WERI-Rb-1 (cell line): ENCODE measurements at regions not wholly inside any gene's neighbourhood (a gene's known extent, or its start where the extent isn't known, plus 50 kb on each side); places are given as distances from the start of the nearest gene placed in this dataset.
A peak's percentile ranks its signal among the peaks of the same experiment; 100 is the strongest.

Experiments used
- DNase-seq: peaks from one replicate; pipeline ENCODE4 v3.0.0-alpha.2; 2020
- H3K27ac ChIP-seq: fragments of 250-450 bp; sonication (Bioruptor Pico); 2 replicates; pipeline ENCODE4 v1.5.1; 2020; ENCODE audit warnings: mild to moderate bottlenecking, moderate library complexity
- H3K27me3 ChIP-seq: fragments of 250-450 bp; sonication (Bioruptor Pico); 2 replicates; pipeline ENCODE4 v1.5.1; 2021; ENCODE audit warnings: mild to moderate bottlenecking, low read depth, moderate library complexity; ENCODE audit not compliant: insufficient read depth, severe bottlenecking
- H3K36me3 ChIP-seq: fragments of 250-450 bp; sonication (Bioruptor Pico); 2 replicates; pipeline ENCODE4 v1.5.1; 2020; ENCODE audit warnings: mild to moderate bottlenecking, moderate library complexity
- H3K4me3 ChIP-seq: 2 replicates; pipeline ENCODE4 v1.5.1; 2011; ENCODE audit warnings: low read depth, mild to moderate bottlenecking, control low read depth, low read length
- H3K9me3 ChIP-seq: fragments of 250-450 bp; sonication (Bioruptor Pico); 2 replicates; pipeline ENCODE4 v1.5.1; 2021; ENCODE audit warnings: mild to moderate bottlenecking, moderate library complexity; ENCODE audit not compliant: severe bottlenecking
- CTCF ChIP-seq: IDR thresholded peaks from 2 replicates; pipeline ENCODE4 v1.5.1; 2011; ENCODE audit warnings: low read depth, mild to moderate bottlenecking, control low read depth, inconsistent platforms, low read length

GRCh38 chr18:57202881-57203280, 56.0 kb downstream of the BOD1L2 start:
- Histone ChIP-seq H3K36me3 (no peaks in the 10 kb centered on the region), H3K27ac (no peak overlapping the region), H3K4me3 (no peak overlapping the region), H3K9me3 (peaks cover 3% of the 10 kb centered on the region), H3K27me3 (no peaks in the 10 kb centered on the region)
- no peak for TF ChIP-seq CTCF
- no peak for DNase-seq

- H3K27ac ChIP-seq, result no peak overlapping the region
- no peak for DNase-seq
- no peaks in the 10 kb centered on the region for H3K36me3 ChIP-seq
- TF ChIP-seq CTCF, result no peak
- no peak overlapping the region for H3K4me3 ChIP-seq
- peaks cover 3% of the 10 kb centered on the region for H3K9me3 ChIP-seq
- no peaks in the 10 kb centered on the region for H3K27me3 ChIP-seq
These were observed 58.8 kb downstream of the BOD1L2 start for GRCh38 chr18:57205641-57206040.

- Histone ChIP-seq H3K4me3 (no peak overlapping the region), H3K36me3 (no peaks in the 10 kb centered on the region), H3K9me3 (peaks cover 3% of the 10 kb centered on the region), H3K27me3 (no peaks in the 10 kb centered on the region), H3K27ac (no peak overlapping the region)
- no peak for DNase-seq
- no peak for TF ChIP-seq CTCF
These were observed 60.4 kb downstream of the BOD1L2 start for GRCh38 chr18:57207124-57207916.

GRCh38 chr18:57208047-57208446, 61.2 kb downstream of the BOD1L2 start:
- no peak for DNase-seq
- TF ChIP-seq CTCF, result no peak
- H3K27ac ChIP-seq, result no peak overlapping the region

GRCh38 chr18:57209713-57210106, 62.8 kb downstream of the BOD1L2 start:
- Histone ChIP-seq H3K27ac (no peak overlapping the region), H3K27me3 (no peaks in the 10 kb centered on the region), H3K36me3 (no peaks in the 10 kb centered on the region), H3K4me3 (no peak overlapping the region), H3K9me3 (no peaks in the 10 kb centered on the region)
- TF ChIP-seq CTCF, result no peak
- no peak for DNase-seq

More at GRCh38 chr18:57208047-57208446, 61.2 kb downstream of the BOD1L2 start:
- Histone ChIP-seq H3K27me3 (no peaks in the 10 kb centered on the region), H3K4me3 (no peak overlapping the region), H3K9me3 (peaks cover 3% of the 10 kb centered on the region), H3K36me3 (no peaks in the 10 kb centered on the region)

- TF ChIP-seq CTCF, result no peak
- no peaks in the 10 kb centered on the region for H3K9me3 ChIP-seq
- DNase-seq, result peak; percentile 90
- no peak overlapping the region for H3K4me3 ChIP-seq
- H3K36me3 ChIP-seq, result no peaks in the 10 kb centered on the region
- H3K27me3 ChIP-seq, result no peaks in the 10 kb centered on the region
- peak overlapping the region; percentile 27 for H3K27ac ChIP-seq
These were observed 63.3 kb downstream of the BOD1L2 start for GRCh38 chr18:57210107-57210715.
